ENCODE measurements at regions not wholly inside any gene's neighbourhood (a gene's known extent, or its start where the extent isn't known, plus 50 kb on each side); places are given as distances from the start of the nearest gene placed in this dataset.

DNA sequence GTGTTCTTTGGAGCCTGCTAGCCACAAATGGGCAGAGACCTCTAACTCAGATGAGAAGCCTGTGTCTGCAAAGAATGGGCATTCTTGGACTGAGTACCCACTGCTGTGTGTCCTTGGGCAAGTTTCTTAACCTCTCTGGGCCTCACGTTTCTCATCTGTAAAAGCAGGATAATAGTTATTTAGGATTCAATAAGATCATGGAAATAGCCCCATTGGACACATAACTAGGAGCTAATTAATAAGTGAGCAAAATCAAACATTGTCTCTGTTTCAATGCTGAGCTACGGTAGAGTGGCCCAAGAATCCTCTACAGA lies 61.2 kb upstream of the WNT7B start:
- TF ChIP-seq, protein P1, sequence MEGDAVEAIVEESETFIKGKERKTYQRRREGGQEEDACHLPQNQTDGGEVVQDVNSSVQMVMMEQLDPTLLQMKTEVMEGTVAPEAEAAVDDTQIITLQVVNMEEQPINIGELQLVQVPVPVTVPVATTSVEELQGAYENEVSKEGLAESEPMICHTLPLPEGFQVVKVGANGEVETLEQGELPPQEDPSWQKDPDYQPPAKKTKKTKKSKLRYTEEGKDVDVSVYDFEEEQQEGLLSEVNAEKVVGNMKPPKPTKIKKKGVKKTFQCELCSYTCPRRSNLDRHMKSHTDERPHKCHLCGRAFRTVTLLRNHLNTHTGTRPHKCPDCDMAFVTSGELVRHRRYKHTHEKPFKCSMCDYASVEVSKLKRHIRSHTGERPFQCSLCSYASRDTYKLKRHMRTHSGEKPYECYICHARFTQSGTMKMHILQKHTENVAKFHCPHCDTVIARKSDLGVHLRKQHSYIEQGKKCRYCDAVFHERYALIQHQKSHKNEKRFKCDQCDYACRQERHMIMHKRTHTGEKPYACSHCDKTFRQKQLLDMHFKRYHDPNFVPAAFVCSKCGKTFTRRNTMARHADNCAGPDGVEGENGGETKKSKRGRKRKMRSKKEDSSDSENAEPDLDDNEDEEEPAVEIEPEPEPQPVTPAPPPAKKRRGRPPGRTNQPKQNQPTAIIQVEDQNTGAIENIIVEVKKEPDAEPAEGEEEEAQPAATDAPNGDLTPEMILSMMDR (IDR thresholded peaks at IDR 0.05) = no peak
- TF ChIP-seq EZH2 (IDR thresholded peaks at IDR 0.05) = no peak
